ENCODE measurements at regions not wholly inside any gene's neighbourhood (a gene's known extent, or its start where the extent isn't known, plus 50 kb on each side); places are given as distances from the start of the nearest gene placed in this dataset.
"Not testable (repeated sequence)": the region's sequence is repeated elsewhere in the genome, so short reads cannot be mapped to it uniquely, and the experiment has no call there.

DNA sequence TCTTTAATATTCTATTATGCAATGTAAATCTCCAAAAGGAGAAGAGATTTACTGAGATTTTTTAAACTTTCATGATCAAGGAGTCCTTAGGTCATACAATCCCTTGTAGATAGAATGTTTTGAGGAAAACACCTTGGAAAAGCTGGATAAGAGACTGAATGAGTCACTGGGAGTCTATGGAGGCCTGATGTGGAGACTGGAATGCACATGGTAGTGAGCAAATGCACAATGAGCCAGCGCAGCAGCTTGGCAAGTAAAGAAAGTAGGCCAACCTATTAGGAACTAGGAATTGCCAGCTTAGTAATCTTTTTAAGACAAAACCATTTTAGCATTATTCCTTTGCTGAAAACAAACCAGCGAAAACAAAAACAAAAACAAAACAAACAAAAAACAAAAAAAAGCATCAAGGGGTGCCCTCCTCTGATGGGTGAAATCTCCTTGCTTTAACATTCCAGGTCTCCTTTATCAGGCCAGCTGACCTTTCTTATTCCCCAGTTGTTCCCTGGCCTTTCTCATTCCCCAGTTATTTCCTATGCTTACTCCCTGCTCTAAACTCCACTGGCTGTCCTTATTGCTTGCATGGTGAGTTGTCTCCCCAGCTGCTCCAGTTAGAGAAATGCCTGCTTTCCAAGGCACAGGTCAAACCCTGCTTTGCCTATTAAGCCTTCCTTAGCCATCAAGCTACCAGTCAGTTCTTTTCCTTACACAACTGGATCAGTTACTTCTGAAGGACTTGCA is 135.8 kb downstream of the PLCE1 start:
- DNase-seq, result peak; percentile 72

DNA sequence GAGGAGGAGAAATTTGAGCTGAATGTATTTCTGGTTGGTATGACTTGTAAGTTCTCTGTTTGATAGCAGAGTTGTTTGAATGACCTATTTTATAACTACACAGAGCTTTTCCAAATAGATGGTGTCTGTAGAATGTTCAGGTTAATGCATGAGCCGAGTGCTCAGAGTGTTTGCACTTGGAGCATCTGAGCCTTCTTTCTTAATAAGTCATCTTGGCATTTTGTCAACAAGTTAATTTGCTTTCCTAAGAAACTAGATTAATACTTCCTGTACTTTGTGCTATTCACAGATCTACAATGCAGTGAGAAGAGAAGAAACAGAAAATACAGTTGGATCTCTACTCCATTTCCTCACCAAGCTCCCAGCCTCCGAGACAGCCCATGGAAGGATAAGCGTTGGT is 138.2 kb downstream of the PLCE1 start:
- peak; percentile 79 for DNase-seq

DNA sequence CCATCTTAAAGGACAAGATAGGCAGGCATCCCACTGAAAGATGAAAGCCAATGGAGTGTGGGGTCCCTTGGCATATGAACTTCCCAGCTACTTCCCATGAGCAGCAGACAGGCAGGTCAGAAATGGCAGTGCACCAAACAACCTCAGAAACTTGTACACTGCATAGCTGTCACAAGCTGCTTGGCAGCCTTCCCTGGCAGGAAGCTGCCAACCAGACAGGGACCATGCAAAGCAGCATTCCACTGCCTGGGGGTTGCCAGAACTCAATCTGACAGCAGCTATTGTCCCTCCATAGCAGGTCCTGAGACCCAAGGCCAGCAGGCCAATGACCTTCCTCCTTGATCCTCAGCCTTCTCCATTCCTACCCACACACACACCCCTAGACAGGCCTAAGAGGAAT is 139.5 kb downstream of the PLCE1 start:
- peak; percentile 14 for DNase-seq

DNA sequence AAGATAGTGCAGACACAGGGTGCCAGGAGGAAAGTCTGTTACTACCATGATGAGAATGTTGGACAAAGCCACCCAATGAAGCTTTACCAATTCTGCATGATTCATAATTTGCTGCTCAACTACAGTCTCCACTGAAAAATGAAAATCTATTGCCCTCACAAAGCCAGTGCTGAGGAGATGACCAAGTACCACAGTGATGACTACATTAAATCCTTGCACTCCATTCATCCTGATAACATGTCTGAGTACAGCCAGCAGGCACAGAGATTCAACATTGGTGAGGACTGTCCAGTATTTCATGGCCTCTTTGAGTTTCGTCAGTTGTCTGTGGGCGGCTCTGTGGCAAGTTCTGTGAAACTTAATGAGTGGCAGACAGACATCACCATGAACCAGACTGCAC is 144.0 kb downstream of the PLCE1 start:
- DNase-seq, result no peak

DNA sequence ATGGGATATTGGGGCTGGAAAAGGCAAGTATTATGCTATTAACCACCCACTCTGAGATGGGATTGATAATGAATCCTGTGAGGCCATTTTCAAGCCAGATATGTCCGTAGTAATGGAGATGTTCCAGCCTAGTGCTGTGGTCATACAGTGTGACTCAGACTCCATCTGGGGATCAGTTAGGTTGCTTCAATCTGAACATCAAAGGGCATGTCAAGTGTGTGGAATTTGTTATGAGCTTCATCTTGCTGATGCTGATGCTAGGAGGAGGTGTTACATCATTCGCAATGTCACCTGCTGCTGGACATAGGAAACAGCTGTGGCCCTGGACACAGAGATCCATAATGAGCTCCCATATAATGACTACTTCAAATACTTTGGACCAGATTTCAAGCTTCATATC is 144.7 kb downstream of the PLCE1 start:
- DNase-seq, result peak; percentile 24

DNA sequence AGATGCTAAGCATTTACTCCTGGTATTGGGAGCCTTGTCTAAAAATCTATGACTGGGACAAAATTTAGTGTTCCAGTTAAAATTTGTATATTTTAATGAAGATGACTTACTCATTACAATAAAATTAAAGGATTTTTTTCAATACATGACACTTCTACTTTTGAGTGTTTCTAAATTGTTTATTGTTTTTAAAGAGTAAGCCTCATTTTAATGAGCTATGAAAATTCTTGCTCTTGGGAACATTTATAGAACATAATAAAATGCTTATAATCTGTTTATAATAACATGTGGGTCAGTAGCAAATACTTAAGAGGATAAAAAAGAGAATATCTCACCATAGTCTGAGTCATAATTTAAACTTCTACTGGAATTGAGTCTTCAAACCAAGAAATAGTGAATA is 149.5 kb downstream of the PLCE1 start:
- DNase-seq, result no peak

DNA sequence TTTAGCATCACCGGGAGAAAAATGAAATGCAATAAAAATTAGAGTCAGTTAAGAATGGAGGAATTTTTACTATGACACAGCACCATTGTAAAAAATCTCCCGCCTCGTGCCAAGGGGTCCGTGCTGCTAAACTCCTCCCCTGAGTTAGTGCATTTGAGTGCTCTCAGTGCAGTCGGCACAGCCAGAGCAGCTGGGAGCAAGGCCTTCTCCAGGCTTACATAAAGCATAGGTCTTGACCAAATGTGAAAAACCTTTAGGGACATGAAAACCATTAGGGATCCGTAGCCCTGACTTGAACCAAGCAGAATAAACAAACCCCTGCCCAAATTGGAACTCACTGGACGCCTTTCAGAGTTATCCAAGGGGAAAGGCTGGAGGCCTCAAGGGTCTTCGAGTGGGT is 152.6 kb downstream of the PLCE1 start:
- DNase-seq, result no peak

DNA sequence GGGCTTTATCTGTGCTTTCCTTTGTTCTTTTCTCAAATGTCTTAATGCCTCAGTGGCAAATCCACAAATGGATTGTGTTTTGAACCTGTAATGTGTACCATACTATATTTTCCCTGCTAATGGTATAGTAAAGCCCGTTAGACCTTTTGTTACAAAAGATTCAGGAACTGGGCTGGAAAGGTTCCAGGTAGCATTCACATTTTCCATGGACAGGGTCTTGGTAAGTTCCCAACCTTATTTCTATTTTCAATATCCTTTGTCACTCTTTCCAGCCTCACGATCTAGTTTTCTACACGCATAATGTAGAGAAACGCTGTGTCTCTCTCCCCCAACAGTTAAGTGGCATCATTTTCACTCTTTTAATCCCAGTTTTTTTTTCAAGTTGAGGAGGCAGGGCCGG is 153.0 kb downstream of the PLCE1 start:
- DNase-seq, result no peak

DNA sequence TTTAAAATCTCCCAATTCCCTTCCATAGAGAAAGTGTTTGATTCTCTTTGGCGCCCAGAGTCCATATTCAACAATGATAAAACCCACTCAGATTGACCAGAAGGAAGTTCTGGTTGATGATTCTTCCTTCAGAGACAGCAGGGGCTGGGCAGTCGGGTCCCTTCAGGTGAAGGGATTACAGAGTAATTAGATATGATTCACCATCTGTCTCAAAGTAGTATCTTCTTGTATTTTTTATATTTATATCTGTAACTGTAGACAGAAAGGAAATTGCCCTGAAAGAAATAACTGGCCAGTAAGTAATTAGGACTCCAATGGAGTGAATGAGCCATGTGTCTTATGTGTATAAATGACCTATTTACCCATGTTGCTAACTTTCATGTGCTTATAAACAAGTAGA is 156.0 kb downstream of the PLCE1 start:
- DNase-seq, result no peak

DNA sequence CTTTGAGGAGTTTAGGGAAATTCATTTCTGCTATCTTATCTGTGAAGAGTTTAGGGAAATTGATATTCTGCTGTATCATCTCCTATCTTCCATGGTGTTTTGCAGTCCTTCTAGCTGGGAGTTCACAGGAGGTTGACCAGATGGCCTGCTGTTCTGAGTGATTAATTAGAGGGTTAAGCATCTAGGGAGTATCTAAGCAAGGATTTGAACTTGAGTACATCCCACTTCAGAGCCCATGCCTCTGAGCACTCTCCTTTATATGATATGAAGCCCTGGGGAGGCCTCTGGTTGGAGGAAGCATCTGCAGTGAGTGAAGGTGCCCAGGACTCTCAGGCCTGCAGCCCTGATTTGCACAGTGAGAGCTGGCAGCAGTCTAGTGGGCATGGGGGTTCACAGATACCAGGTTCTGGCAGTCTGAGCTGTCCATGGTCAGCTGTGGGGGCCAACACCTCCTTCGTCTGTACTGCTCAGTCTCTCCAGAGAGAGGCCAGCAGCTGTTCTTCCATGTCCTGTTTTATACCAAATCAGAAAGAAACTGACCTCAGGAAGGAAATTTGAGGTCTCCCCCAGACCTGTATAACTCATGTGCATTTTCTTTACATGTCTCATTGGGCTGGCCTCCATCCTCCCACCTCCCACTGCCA is 156.9 kb downstream of the PLCE1 start:
- no peak for DNase-seq

DNA sequence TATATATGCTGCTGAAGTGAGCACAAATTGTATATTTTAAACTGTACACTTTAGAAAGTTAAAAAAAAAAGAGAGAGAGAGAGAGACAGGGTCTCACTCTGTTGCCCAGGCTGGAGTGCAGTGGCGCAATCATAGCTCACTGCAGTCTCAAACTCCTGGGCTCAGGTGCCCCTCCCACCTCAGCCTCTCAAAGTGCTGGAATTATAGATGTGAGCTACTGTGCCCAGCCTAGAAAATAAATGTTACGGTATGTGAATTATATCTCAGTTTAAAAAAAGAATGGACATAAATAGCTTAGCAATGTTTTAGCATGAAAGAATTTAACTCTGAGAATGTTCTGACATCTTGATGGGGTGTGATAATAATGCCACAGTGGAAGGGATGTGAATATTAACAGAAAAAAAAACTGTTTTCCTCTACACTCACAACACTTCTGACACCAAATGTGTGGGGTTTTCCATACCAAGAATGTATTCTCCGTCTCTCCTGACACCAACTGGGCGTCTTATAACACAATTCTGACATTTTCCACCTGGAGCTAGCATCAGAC is 162.1 kb downstream of the PLCE1 start:
- DNase-seq, result no peak

DNA sequence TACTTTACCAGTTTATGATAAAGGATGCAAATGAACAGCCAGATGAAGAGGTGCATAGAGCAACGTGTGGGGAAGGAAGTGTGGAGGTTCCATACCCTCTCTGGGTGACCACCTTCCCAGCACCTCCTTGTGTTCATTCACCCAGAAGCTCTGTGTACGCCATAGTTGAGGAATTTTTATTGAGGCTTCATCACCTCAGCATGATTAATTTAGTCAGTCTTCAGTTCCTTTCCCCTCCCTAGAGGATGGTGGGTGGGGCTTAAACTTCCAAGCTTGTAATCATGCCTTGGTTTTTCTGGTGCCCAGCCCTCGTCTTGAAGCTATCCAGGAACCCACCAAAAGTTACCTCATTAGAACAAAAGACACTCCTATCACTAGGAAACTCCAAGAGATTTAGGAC is 162.7 kb downstream of the PLCE1 start:
- peak; percentile 16 for DNase-seq

DNA sequence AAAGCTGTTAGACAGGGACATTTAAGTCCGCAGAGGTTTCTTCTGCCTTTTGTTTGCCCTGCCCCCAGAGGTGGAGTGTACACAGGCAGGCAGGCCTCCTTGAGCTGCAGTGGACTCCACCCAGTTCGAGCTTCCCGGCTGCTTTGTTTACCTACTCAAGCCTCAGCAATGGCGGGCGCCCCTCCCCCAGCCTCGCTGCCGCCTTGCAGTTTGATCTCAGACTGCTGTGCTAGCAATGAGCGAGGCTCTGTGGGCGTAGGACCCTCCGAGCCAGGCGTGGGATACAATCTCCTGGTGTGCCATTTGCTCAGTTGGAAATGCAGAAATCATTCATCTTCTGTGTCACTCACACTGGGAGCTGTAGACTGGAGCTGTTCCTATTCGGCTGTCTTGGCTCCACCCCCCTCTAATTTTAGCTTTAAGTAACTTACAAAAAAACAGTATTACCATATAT is 171.5 kb downstream of the PLCE1 start:
- not testable (repeated sequence) for DNase-seq

DNA sequence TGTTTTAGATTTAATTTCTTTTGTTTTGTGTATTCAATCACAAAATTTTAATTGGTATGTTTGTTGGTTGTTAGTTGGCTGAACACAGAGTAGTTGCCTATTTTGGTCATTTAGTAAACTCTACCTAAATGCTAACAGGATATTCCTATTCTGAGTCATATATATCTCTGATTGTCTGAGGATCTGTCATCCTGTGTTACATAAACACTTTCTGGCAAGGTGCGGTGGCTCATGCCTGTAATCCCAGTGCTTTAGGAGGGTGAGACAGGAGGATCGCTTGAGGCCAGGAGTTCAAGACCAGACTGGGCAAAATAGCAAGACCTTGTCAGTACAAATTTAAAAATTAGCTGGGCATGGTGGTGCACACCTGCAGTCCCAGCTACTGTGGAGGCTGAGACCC is 178.6 kb downstream of the PLCE1 start:
- DNase-seq, result no peak

DNA sequence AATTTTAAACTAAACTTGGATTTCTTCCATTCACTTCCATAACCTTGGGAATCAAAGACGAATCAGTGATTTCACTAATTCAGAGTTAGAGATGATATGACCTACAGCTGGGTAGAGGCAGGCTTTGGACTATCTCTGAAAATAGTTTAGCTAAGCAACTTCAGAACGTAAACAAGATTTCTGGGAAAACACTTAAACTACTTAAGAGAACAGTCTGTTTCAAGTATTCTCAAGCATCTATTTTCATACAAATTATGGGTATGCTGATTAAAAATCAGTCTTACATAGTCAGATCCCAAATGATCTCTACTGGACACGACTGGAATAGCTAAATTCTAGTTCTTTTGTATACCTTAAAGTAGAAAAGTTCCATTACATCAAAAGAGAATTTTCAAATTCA is 179.9 kb downstream of the PLCE1 start:
- DNase-seq, result no peak

DNA sequence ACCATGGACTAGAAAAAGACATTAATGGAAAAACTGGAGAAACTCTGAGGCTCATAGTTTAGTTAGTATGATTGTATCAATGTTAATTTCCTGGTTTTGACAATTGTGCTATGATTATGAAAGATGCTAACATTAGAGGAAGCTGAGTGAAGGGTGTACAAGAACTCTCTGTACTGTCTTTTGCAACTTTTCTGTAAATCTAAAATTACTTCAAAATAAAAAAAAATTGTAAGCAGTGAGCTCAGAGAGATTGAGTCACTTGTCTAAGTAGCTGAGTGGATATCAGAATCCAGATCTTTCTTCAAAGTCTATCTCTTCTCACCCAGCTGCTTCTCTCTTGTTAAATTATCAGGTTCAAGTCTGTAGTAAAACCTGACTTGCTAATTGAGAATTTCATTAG is 181.1 kb downstream of the PLCE1 start:
- no peak for DNase-seq

DNA sequence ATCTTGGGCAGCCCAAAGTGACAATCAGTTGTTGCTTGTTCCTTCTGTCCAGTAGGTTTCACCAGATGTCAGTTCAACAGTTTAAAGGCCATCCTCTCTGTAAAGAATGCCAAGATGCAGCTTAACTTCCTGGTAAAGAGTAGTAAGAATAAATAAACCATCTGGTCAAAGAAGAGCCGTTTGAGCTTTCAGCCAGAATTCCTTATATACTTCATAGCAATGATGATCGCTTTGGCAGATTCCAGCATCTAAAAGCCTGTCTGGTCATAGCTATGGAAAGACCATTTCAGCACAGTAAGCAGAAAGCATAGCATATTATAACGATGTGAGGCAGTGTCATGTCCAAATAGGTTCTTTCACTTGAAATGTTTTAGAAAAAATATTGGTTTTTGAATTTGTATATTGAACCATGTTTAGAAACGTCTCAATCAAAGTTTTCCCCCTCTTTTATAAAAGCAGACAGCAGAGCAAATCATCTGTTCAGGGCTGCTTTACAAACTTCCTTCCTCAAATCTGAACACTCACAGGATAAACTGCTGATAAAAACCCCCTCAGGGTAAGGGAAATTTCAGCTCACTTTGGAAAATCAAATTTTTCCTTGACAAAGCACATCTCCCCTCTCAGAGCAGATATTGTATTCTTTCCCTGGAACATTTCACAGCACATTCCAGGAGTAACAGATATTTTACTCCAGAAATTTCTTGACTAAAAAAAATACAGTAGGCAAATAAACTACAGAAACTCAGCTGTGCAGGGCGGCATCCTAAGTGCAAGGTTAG is 184.1 kb downstream of the NOC3L start:
- DNase-seq, result no peak

DNA sequence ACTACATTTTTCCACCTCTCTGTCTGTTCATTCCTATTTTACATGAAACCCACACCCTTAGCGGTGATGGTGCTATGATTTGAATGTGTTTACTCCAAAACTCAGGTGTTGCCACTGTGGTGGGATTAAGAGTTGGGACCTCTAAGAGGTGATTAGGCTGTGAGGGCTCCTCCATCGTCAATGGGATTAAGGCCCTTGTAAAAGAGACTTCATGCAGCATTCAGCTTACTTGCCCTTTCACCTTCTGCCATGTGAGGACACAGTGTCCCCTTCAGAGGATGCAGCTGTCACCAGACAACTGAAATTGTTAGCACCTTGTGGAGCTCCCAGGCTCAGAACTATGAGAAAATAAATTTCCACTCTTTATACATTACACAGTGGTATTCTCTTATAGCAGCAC is 182.2 kb downstream of the NOC3L start:
- no peak for DNase-seq

DNA sequence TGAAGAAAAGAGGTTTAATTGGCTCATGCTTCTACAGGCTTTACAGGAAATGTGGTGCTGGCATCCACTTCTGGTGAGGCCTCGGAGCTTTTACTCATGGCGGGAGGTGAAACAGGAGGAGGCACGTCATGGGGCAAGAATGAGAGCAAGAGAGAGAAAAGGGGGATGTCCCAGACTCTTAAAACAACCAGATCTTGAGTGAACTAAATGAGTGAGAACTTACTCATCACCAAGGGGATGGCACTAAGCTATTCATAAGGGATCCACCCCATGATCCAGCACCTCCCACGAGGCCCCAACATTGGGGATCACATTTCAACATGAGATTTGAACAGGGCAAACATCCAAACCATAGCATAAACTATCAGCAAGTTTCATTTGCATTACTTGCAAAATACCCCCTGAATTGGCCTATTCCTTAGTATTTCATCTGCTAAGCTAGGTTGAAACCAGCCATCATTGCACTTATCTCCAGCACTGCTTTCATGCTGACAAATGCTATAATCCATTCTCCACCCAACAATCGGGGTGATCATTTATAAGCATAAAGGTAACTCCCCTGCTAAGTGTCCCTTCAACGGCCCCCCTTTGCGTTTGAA is 179.0 kb downstream of the NOC3L start:
- DNase-seq, result peak; percentile 99

DNA sequence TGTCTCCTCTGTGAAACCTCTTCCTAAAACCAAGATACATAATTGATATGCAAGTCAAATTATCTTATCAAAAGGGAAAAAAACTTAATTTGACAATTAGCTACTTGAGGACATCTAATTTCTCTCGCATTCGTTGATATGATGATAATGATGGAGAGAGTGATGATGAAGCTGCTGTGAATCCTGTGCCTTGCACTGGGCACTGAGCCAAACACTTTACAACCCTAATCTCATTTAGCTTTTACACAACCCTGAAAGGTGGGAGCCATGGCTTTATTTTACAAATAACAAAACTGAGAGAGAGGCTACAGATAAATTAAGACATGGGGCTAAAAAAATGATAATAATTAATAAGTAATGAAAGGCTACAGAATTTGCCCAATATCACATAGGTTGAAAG is 176.0 kb downstream of the NOC3L start:
- no peak for DNase-seq

DNA sequence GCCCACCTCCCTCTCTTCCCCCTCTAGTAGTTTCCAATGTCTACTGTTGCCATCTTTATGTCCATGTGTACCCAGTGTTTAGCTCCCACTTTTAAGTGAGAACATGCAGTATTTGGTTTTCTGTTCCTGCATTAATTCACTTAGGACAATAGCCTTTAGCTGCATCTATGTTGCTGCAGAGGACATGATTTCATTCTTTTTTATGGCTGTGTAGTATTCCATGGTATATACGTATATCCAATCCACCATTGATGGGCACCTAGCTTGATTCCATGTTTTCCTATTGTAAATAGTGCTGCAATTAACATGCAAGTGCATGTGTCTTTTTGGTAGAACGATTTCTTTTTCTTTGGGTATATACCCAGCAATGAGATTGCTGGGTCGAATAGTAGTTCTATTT is 170.4 kb downstream of the NOC3L start:
- DNase-seq, result no peak

DNA sequence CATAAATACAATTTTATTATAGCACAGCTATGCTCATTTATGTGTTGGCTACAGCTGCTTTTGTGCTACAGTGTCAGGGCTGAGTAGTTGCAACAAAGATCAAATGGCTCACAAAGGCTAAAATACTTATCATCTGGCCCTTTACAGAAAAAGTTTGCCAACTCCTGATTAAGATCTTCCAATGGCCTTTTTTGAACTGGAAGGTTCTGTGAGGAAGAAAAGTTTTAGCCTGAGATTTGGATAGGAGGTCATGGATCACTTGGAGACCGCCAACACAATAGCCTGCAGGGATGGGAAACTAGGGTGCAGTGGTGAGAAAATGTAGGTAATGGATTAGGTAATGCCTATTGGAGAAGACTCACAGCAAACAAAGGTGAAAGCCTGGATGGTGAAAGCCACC is 169.8 kb downstream of the NOC3L start:
- DNase-seq, result no peak

DNA sequence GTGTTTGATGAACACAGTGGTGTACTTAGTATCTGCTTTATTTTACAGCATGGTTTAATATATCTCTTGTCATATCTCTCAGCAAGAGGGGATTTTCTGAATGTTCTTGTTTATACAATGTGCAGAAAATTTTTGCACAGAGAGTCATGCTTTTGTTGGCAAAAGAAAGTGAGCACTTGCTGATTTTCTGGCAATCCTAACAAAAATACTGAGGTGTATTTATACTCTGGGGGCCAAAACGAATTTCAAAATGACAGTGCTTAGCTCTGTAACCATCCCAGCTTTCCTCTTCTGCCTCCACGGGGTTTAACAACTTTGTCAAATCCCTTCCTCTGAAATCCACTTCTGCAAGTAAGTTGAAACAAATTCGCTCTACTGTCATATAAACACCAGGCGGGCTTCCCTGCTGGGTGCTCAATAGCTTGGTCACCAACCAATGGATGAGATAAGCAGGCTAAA is 169.2 kb downstream of the NOC3L start:
- peak; percentile 77 for DNase-seq

All from fibroblast of skin of right quadriceps (primary cell).